C4-2B (cell line): ENCODE measurements at regions not wholly inside any gene's neighbourhood (a gene's known extent, or its start where the extent isn't known, plus 50 kb on each side); places are given as distances from the start of the nearest gene placed in this dataset.
"Not testable (repeated sequence)": the region's sequence is repeated elsewhere in the genome, so short reads cannot be mapped to it uniquely, and the experiment has no call there.

Experiments used
- ZFX ChIP-seq: fragments of 450-650 bp; IDR thresholded peaks from 2 replicates; pipeline ENCODE4 v1.6.1; 2017
- TF ChIP-seq, protein P1 (sequence below): fragments of 450-650 bp; conservative IDR thresholded peaks from 2 replicates; pipeline ENCODE4 v1.5.1; 2017; ENCODE audit warnings: mild to moderate bottlenecking

DNA sequence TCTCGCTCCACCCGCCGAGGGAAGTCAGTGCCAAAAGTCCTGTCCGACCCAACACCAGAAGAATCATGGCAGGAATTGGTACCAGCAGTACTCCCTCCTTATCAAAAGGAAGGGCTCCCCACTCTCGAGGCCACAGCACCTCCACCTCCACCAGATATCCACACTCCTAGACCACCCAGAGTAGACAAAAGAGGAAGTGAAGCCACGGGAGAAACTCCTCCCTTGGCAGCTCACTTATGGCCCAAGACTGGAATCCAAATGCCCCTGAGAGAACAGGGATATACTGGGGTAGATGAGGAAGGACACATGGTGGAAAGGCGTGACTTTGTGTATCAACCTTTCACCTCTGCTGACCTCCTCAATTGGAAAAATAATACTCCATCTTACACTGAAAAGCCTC lies 363.7 kb upstream of the TCF4 start:
- TF ChIP-seq, protein P1, sequence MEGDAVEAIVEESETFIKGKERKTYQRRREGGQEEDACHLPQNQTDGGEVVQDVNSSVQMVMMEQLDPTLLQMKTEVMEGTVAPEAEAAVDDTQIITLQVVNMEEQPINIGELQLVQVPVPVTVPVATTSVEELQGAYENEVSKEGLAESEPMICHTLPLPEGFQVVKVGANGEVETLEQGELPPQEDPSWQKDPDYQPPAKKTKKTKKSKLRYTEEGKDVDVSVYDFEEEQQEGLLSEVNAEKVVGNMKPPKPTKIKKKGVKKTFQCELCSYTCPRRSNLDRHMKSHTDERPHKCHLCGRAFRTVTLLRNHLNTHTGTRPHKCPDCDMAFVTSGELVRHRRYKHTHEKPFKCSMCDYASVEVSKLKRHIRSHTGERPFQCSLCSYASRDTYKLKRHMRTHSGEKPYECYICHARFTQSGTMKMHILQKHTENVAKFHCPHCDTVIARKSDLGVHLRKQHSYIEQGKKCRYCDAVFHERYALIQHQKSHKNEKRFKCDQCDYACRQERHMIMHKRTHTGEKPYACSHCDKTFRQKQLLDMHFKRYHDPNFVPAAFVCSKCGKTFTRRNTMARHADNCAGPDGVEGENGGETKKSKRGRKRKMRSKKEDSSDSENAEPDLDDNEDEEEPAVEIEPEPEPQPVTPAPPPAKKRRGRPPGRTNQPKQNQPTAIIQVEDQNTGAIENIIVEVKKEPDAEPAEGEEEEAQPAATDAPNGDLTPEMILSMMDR = not testable (repeated sequence)
- TF ChIP-seq ZFX = not testable (repeated sequence)
